Tibial artery (tissue), 4 donors: ENCODE measurements at regions not wholly inside any gene's neighbourhood (a gene's known extent, or its start where the extent isn't known, plus 50 kb on each side); places are given as distances from the start of the nearest gene placed in this dataset.

ENCODE experiments used
- DNase-seq, 2 donors: peaks; one replicate each; pipeline ENCODE4 v3.0.0-alpha.2; 2019
- H3K27ac ChIP-seq, 2 donors: fragments of 200-600 bp; sonication (generic) in 1 of 2; 1 replicate in 1 of 2; 2 replicates in 1 of 2; pipeline ENCODE4 v1.5.1; 2018 to 2019; ENCODE audit warnings: mild to moderate bottlenecking in 1 of 2
- H3K27me3 ChIP-seq, 2 donors: fragments of 200-600 bp; sonication (generic) in 1 of 2; one replicate each; pipeline versions ENCODE4 v1.5.1 to v1.6.0; 2016 to 2019
- H3K36me3 ChIP-seq, 3 donors: fragments of 200-600 bp; sonication (generic) in 2 of 3; one replicate each; pipeline ENCODE4 v1.5.1; 2016 to 2019; ENCODE audit warnings: mild to moderate bottlenecking in 2 of 3
- H3K4me1 ChIP-seq, 4 donors: fragments of 200-600 bp; sonication (generic) in 2 of 4; 1 replicate in 3 of 4; 2 replicates in 1 of 4; pipeline ENCODE4 v1.5.1; 2016 to 2019
- H3K4me3 ChIP-seq, 2 donors: fragments of 200-600 bp; sonication (generic) in 1 of 2; 1 replicate in 1 of 2; 2 replicates in 1 of 2; pipeline ENCODE4 v1.5.1; 2018 to 2019; ENCODE audit warnings: mild to moderate bottlenecking in 2 of 2
- H3K9me3 ChIP-seq, 3 donors: fragments of 200-600 bp; sonication (generic) in 1 of 3; one replicate each; pipeline ENCODE4 v1.5.1; 2016 to 2019
- intact Hi-C: fragments of 100-400 bp; cut with DNase I; formaldehyde crosslinking; loops from one replicate; pipeline ENCODE4 v1.15.0; 2023; ENCODE audit warnings: low total_unique reads
- TF ChIP-seq, protein P1 (sequence below), 2 experiments: fragments of 200-600 bp in 1 of 2; fragments of 450-650 bp in 1 of 2; IDR thresholded peaks; one replicate each; pipeline ENCODE4 v1.5.1; 2017 to 2019; ENCODE audit warnings: antibody characterized with exemption in 2 of 2, mild to moderate bottlenecking in 1 of 2, moderate library complexity in 1 of 2

- TF ChIP-seq, protein P1, sequence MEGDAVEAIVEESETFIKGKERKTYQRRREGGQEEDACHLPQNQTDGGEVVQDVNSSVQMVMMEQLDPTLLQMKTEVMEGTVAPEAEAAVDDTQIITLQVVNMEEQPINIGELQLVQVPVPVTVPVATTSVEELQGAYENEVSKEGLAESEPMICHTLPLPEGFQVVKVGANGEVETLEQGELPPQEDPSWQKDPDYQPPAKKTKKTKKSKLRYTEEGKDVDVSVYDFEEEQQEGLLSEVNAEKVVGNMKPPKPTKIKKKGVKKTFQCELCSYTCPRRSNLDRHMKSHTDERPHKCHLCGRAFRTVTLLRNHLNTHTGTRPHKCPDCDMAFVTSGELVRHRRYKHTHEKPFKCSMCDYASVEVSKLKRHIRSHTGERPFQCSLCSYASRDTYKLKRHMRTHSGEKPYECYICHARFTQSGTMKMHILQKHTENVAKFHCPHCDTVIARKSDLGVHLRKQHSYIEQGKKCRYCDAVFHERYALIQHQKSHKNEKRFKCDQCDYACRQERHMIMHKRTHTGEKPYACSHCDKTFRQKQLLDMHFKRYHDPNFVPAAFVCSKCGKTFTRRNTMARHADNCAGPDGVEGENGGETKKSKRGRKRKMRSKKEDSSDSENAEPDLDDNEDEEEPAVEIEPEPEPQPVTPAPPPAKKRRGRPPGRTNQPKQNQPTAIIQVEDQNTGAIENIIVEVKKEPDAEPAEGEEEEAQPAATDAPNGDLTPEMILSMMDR (IDR thresholded peaks at IDR 0.05), result no peak
- intact Hi-C loops, result no loop called here
- no peak overlapping the region for H3K27ac ChIP-seq
- H3K4me3 ChIP-seq, result no peak overlapping the region
- H3K27me3 ChIP-seq, result no peaks in the 10 kb centered on the region
- H3K9me3 ChIP-seq, result no peaks in the 10 kb centered on the region
- no peak for DNase-seq
- peaks cover 0 to 10% (median 0%) of the 10 kb centered on the region in 4 donors for H3K4me1 ChIP-seq
- no peaks in the 10 kb centered on the region for H3K36me3 ChIP-seq
Measured at GRCh38 chr5:74174366-74174765, 466.2 kb downstream of the ENC1 start.

DNA sequence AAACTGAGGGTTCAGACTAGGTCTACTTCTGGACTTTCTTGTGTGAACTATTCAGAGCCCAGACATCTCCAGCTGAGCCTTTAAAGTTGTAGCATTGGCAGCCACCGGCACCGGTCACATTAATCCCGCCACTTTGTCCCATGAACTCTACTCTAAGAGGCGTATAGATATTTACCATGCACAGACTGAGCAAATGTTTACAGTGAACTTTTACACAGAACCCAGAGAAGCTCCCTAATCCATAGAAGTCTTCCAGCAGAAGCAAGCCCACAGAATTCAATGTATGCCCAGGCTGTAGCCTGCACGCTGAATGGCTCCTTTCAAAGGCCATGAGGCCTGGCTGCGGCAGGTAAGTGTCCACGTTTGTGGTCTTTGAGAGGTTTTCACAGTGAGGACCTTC, 466.9 kb downstream of the ENC1 start:
- no peak overlapping the region for H3K4me3 ChIP-seq
- no peaks in the 10 kb centered on the region for H3K36me3 ChIP-seq
- H3K27me3 ChIP-seq, result no peaks in the 10 kb centered on the region
- no peaks in the 10 kb centered on the region for H3K9me3 ChIP-seq
- no peak overlapping the region for H3K27ac ChIP-seq
- no peak for DNase-seq
- intact Hi-C loops, result no loop called here
- TF ChIP-seq, protein P1 (IDR thresholded peaks at IDR 0.05), result no peak
- H3K4me1 ChIP-seq, result peaks cover 0 to 10% (median 0%) of the 10 kb centered on the region in 4 donors

- no peak for DNase-seq
- no peaks in the 10 kb centered on the region for H3K27me3 ChIP-seq
- TF ChIP-seq, protein P1 (IDR thresholded peaks at IDR 0.05), result no peak
- no peaks in the 10 kb centered on the region for H3K9me3 ChIP-seq
- H3K4me1 ChIP-seq, result peaks cover 0 to 10% (median 0%) of the 10 kb centered on the region in 4 donors
- H3K36me3 ChIP-seq, result no peaks in the 10 kb centered on the region
- intact Hi-C loops, result no loop called here
- no peak overlapping the region for H3K27ac ChIP-seq
- no peak overlapping the region for H3K4me3 ChIP-seq
Measured at GRCh38 chr5:74173241-74173640, 467.3 kb downstream of the ENC1 start.

DNA sequence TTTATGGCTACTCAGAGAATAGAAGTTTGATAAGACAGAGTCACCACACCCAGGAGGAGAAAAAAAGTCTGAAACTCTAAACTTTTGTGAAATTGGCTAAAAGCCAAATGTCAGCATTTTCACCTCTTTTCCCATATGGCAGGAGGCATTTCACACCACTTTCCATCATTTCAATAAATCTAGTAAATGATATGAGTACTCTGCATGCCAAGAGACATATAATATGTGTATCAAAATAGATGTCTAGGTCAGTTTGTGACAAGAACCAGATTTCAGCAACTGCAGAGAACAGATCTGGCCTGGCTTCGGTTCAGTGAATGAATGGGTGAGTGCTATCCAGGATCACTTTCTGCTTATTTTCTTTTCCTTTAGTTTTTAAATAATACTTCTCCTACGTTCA, 470.8 kb downstream of the ENC1 start:
- H3K27me3 ChIP-seq, result no peaks in the 10 kb centered on the region
- no peaks in the 10 kb centered on the region for H3K9me3 ChIP-seq
- TF ChIP-seq, protein P1 (IDR thresholded peaks at IDR 0.05), result no peak
- H3K4me3 ChIP-seq, result no peak overlapping the region
- no peak overlapping the region for H3K27ac ChIP-seq
- H3K4me1 ChIP-seq, result peaks cover 0 to 10% (median 0%) of the 10 kb centered on the region in 4 donors
- intact Hi-C loops, result no loop called here
- no peaks in the 10 kb centered on the region for H3K36me3 ChIP-seq
- no peak for DNase-seq

GRCh38 chr5:74167930-74168315, 472.6 kb downstream of the ENC1 start:
- no peak for DNase-seq
- Histone ChIP-seq H3K27me3 (no peaks in the 10 kb centered on the region), H3K27ac (no peak overlapping the region), H3K4me1 (no peaks in the 10 kb centered on the region), H3K9me3 (no peaks in the 10 kb centered on the region), H3K36me3 (no peaks in the 10 kb centered on the region), H3K4me3 (no peak overlapping the region)
- intact Hi-C loops, result no loop called here
- TF ChIP-seq, protein P1 (IDR thresholded peaks at IDR 0.05), result no peak
